Calu3 (cell line): ENCODE measurements at regions not wholly inside any gene's neighbourhood (a gene's known extent, or its start where the extent isn't known, plus 50 kb on each side); places are given as distances from the start of the nearest gene placed in this dataset.

Source experiments
- BruUV-seq: library from RNA; stranded (reverse); fragments of 400-500 nt; replicated peaks from 2 replicates; lab custom pipeline; 2021; lab: Mats Ljungman, UMichigan
- CTCF ChIA-PET: fragments of 300-600 bp; sonication (Branson Sonifier 250); formaldehyde crosslinking; loops from one replicate; lab custom pipeline; 2022; ENCODE audit warnings: antibody characterized with exemption; lab: Charles Lee
- DNase-seq: peaks from one replicate; pipeline ENCODE4 v3.0.0; 2022
- H3K27ac Mint-ChIP-seq: one replicate; pipeline ENCODE4 v1.8.0; 2022; ENCODE audit warnings: mixed read lengths; ENCODE audit not compliant: unreplicated experiment
- H3K27me3 Mint-ChIP-seq: one replicate; pipeline ENCODE4 v1.8.0; 2022; ENCODE audit warnings: mixed read lengths; ENCODE audit not compliant: unreplicated experiment
- H3K36me3 Mint-ChIP-seq: one replicate; pipeline ENCODE4 v1.8.0; 2022; ENCODE audit warnings: mild to moderate bottlenecking, moderate library complexity, mixed read lengths; ENCODE audit not compliant: insufficient read depth, unreplicated experiment
- H3K4me1 Mint-ChIP-seq: one replicate; pipeline ENCODE4 v1.8.0; 2022; ENCODE audit warnings: mild to moderate bottlenecking, low read depth, mixed read lengths; ENCODE audit not compliant: unreplicated experiment
- H3K4me3 Mint-ChIP-seq: one replicate; pipeline ENCODE4 v1.8.0; 2022; ENCODE audit warnings: mild to moderate bottlenecking, low read depth, moderate library complexity, mixed read lengths; ENCODE audit not compliant: unreplicated experiment
- H3K9me3 Mint-ChIP-seq: one replicate; pipeline ENCODE4 v1.8.0; 2022; ENCODE audit warnings: low read depth, mixed read lengths; ENCODE audit not compliant: unreplicated experiment
- intact Hi-C: fragments of 100-400 bp; cut with micrococcal nuclease; formaldehyde crosslinking; loops from one replicate; pipeline ENCODE4 v1.10.0; 2022; ENCODE audit not compliant: unreplicated experiment
- TF ChIP-seq, protein P1 (sequence below): fragments of 200-600 bp; IDR thresholded peaks from one replicate; pipeline ENCODE4 v1.8.0; 2022; ENCODE audit warnings: antibody characterized with exemption; ENCODE audit not compliant: unreplicated experiment

GRCh38 chr6:141701732-141702131 is 431.0 kb upstream of the GJE1 start:
- Mint-ChIP-seq H3K36me3 (no peaks in the 10 kb centered on the region), H3K4me3 (no peak overlapping the region), H3K9me3 (no peaks in the 10 kb centered on the region), H3K27me3 (no peaks in the 10 kb centered on the region), H3K27ac (no peak overlapping the region), H3K4me1 (no peaks in the 10 kb centered on the region)
- BruUV-seq = no TSS peak
- CTCF ChIA-PET = no interaction called here
- intact Hi-C loops = no loop called here
- TF ChIP-seq, protein P1, sequence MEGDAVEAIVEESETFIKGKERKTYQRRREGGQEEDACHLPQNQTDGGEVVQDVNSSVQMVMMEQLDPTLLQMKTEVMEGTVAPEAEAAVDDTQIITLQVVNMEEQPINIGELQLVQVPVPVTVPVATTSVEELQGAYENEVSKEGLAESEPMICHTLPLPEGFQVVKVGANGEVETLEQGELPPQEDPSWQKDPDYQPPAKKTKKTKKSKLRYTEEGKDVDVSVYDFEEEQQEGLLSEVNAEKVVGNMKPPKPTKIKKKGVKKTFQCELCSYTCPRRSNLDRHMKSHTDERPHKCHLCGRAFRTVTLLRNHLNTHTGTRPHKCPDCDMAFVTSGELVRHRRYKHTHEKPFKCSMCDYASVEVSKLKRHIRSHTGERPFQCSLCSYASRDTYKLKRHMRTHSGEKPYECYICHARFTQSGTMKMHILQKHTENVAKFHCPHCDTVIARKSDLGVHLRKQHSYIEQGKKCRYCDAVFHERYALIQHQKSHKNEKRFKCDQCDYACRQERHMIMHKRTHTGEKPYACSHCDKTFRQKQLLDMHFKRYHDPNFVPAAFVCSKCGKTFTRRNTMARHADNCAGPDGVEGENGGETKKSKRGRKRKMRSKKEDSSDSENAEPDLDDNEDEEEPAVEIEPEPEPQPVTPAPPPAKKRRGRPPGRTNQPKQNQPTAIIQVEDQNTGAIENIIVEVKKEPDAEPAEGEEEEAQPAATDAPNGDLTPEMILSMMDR = no peak
- no peak for DNase-seq

GRCh38 chr6:141700819-141701218 is 431.9 kb upstream of the GJE1 start:
- Mint-ChIP-seq H3K36me3 (no peaks in the 10 kb centered on the region), H3K27ac (no peak overlapping the region), H3K9me3 (no peaks in the 10 kb centered on the region), H3K4me3 (no peak overlapping the region), H3K27me3 (no peaks in the 10 kb centered on the region), H3K4me1 (no peaks in the 10 kb centered on the region)
- no peak for DNase-seq
- BruUV-seq = no TSS peak
- TF ChIP-seq, protein P1 = no peak
- intact Hi-C loops = no loop called here
- CTCF ChIA-PET = no interaction called here

DNA sequence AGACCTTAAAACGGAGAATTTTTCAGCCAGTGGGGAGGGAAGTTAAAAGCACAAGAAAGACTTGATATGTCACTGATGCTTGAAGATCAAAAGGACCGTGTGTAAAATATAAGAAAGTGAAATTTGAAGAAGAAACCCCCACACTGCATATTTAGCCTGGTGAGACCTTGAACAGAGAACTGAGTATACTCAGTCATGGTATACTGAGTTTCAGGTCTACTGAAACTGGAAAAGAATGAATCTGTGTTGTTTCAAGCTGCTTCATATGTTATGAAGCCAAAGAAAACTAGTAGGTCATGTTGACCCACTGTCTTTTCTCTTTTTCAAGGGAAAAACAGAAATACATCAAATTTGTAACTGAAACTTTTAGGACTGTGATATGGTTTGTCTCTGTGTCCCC is 443.8 kb upstream of the GJE1 start:
- TF ChIP-seq, protein P1 = no peak
- H3K9me3 Mint-ChIP-seq = no peaks in the 10 kb centered on the region
- no peaks in the 10 kb centered on the region for H3K27me3 Mint-ChIP-seq
- no peak for DNase-seq
- H3K4me3 Mint-ChIP-seq = no peak overlapping the region
- no TSS peak for BruUV-seq
- H3K36me3 Mint-ChIP-seq = no peaks in the 10 kb centered on the region
- no peaks in the 10 kb centered on the region for H3K4me1 Mint-ChIP-seq
- CTCF ChIA-PET = no interaction called here
- intact Hi-C loops = no loop called here
- H3K27ac Mint-ChIP-seq = no peak overlapping the region

- no peaks in the 10 kb centered on the region for H3K27me3 Mint-ChIP-seq
- H3K4me1 Mint-ChIP-seq = no peaks in the 10 kb centered on the region
- CTCF ChIA-PET = no interaction called here
- TF ChIP-seq, protein P1 = no peak
- no peak overlapping the region for H3K27ac Mint-ChIP-seq
- no peaks in the 10 kb centered on the region for H3K36me3 Mint-ChIP-seq
- intact Hi-C loops = no loop called here
- no peak for DNase-seq
- no peak overlapping the region for H3K4me3 Mint-ChIP-seq
- no TSS peak for BruUV-seq
- no peaks in the 10 kb centered on the region for H3K9me3 Mint-ChIP-seq
Observed at GRCh38 chr6:141685416-141685815, 447.3 kb upstream of the GJE1 start.
